ENCODE measurements at regions not wholly inside any gene's neighbourhood (a gene's known extent, or its start where the extent isn't known, plus 50 kb on each side); places are given as distances from the start of the nearest gene placed in this dataset.
"Not testable (repeated sequence)": the region's sequence is repeated elsewhere in the genome, so short reads cannot be mapped to it uniquely, and the experiment has no call there.

GRCh38 chr9:19935422-19935821, 146.6 kb upstream of the SLC24A2 start:
- no peak for DNase-seq (ENCODE audit: low spot score)

DNA sequence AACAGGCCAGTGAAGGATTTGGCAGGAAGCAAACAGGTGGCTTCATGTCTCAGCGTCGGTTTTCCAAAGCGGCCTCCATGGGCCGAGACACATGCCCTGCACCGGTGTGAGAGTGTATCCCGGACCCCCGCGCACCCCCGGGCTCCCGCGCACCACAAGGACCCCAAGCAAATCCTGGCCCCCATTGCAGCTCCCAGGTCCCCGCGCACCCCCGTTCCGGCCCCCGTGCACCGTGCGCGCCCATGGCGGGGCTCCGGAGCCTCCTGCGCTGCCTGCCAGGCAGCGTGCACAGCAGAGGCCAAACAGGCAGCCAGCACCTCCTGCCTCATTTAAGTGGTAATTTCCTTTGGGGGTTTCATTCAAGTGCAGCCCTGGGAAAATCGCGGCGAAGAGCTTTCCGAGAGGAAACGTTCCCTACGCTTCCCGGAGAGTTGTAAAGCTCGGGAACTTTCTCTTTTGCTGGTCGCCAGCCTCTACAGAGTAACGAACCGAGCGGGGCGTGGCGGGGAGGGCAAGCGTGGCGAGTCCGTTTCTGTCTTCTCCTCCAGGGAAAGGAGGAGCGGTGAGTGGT, 145.5 kb upstream of the SLC24A2 start:
- DNase-seq (ENCODE audit: low spot score), result no peak

GRCh38 chr9:19931098-19931890, 142.5 kb upstream of the SLC24A2 start:
- DNase-seq (ENCODE audit: low spot score), result no peak

DNA sequence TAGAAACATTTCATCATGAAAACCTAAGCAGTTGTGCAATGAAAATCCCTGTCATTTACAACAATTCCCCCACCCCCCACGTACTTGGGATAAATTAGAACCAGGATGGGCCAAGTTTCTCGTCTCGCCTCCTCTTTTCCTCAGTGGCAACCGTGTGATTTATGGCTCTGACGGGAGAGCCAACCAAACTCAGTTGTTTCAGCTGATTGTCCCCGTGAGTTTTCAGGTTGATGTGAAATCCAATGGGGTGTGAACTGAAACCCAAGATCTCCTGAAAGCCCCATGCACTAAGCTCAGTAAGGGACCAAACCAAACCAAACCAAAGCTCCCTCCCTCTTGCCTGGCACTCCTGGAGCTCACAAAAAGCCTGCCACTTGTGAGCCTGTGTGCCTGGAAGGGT, 138.7 kb upstream of the SLC24A2 start:
- DNase-seq (ENCODE audit: low spot score), result no peak

- no peak for DNase-seq (ENCODE audit: low spot score)
Observed at GRCh38 chr9:19926774-19927173, 137.9 kb upstream of the SLC24A2 start.

GRCh38 chr9:19925674-19926503, 137.1 kb upstream of the SLC24A2 start:
- peak; percentile 77 for DNase-seq (ENCODE audit: low spot score)

DNA sequence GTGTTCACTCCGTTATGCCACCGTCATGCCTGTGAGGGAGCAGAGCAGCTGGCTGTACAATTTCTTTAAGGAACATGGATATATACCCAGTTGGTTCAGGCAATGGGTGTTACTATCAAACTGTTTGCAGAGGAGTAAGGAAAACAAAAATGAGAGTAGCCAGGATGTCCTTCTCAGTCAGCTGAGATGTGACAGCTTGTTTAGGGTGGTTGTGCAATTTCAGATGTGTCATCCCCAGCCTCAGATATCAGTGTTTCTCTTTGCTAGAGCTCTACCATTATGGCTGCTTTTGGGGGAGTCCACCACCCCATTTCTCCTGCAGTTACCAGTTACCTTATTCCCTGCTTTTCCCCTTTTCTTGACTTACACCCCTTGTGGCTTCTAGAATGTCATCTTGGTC, 135.2 kb upstream of the SLC24A2 start:
- no peak for DNase-seq (ENCODE audit: low spot score)

DNA sequence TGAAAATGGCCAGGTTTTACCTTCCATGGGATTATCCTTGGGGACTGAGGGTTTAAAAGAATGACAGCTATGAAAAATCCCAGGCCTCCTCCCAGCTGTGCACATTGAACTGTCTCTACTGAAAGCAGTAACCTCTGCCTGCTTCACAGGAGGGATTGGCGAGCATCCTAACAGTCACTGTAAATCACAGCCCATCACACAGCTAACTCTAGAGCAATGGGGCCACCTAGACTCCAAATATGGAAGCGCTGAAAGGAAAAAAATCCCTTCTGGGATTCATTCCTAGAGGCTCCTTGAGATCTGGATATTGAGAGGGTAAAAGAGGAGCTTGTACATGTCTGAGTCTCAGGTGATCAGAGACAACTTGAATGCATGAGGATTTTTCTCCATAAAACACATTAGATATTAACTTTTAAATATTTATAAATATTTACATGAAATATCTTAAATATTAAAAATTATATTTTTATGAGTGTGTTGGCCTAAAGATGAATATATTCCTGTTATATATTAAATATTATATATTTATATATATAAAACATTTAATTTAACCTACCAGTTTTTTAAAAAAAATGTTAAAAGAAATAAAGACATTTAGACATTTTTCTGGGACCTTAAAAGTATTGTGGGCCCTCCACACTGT, 133.8 kb upstream of the SLC24A2 start:
- DNase-seq (ENCODE audit: low spot score), result peak; percentile 43

GRCh38 chr9:19920401-19920800, 131.6 kb upstream of the SLC24A2 start:
- DNase-seq (ENCODE audit: low spot score), result no peak

GRCh38 chr9:19918630-19919029, 129.8 kb upstream of the SLC24A2 start:
- no peak for DNase-seq (ENCODE audit: low spot score)

DNA sequence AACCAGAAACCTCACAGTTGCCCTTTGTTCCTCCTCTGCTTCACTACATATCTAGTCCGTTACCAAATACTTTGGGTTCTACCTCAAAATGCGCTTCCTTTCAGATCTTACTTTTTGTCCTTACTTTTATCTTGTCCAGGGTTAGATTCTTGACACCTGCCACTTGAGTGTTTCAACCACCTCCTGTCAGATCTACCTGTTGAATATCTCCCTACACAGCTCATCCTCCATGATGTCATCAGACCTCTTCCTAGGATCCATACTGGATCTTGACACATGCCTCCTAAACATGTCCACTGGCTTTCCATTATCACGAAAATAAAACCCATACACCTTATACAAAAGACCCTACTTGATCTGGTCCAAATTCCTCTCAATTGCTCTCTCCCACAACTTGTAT, 125.2 kb upstream of the SLC24A2 start:
- no peak for DNase-seq (ENCODE audit: low spot score)

- DNase-seq (ENCODE audit: low spot score), result no peak
Observed at GRCh38 chr9:19913151-19913550, 124.3 kb upstream of the SLC24A2 start.

- no peak for DNase-seq (ENCODE audit: low spot score)
Observed at GRCh38 chr9:19903076-19903475, 114.2 kb upstream of the SLC24A2 start.

DNA sequence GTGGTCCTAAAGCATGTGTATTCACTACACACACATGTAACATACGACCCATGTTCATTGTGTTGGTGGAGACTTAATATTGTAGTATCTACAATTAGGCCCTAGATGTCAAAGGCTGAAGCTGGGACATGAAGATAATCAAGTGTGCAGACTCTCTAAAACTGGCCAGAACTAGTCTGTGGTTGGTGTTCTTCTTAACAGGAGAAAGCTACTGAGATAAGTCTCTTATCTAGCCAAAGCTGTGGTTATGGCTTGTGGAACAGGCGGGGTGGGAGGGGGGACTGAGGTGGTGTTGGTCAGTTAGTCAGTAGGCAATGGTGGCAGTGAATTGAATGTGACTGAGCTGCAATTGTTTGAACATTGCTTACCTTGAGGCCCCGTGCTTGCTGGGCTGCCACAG, 112.7 kb upstream of the SLC24A2 start:
- DNase-seq (ENCODE audit: low spot score), result no peak

DNA sequence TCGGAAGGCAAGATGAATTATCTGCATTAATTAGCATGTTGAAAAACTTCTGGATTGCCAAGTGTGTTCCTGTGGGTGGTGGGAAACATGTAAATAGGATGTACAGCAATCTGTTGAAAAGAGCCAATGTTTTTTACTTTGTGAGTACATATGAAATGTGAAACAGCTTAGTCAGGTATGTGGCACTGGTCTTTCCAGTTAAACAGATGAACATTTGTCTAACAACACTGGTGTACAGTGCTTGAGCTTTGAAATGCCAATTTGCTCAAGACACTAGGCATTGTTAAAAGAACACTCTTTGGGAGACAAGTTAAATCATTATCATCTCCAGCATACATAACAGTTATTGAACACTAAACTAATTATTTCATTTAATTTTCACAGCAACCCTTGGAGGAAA, 107.3 kb upstream of the SLC24A2 start:
- DNase-seq (ENCODE audit: low spot score), result no peak

DNA sequence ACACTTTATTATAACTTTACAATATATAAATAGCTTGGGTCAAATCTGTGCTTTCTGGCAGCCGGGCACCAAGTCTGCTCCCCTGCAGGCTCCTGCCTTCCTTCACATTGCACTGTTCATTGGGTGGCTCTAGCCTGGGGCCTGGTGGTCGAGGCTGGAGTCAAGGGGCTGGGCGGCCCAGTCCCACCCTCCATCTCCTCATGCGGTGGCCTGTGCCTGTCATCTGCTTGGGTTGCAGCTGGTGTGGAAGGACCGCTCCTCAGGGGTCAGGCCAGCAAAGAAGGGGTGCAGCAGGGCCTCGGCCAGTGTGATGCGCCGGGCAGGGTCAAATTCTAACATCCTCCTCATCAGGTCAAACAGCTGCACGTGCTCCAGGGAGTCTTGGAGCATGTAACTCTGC, 106.7 kb upstream of the SLC24A2 start:
- not testable (repeated sequence) for DNase-seq (ENCODE audit: low spot score)

DNA sequence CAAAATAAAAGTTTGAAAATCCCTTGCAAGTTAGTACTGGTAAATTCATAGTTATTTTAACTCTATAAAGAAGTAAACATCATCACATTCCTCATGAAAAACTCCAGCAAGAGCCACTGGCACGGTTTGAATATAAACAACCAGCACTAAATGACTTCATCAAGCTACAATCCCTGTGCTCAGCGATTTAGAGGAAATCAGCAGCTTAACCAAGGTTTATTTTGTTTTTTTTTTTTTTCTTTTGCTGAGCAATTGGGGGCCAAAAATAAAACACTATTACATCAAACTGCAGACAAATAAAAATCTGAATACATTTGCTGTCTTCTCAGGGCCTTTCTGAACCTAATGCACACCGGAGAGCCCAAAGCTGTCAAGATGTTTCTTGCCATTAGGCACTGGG, 106.2 kb upstream of the SLC24A2 start:
- no peak for DNase-seq (ENCODE audit: low spot score)

GRCh38 chr9:19885608-19886007, 96.8 kb upstream of the SLC24A2 start:
- no peak for DNase-seq (ENCODE audit: low spot score)

DNA sequence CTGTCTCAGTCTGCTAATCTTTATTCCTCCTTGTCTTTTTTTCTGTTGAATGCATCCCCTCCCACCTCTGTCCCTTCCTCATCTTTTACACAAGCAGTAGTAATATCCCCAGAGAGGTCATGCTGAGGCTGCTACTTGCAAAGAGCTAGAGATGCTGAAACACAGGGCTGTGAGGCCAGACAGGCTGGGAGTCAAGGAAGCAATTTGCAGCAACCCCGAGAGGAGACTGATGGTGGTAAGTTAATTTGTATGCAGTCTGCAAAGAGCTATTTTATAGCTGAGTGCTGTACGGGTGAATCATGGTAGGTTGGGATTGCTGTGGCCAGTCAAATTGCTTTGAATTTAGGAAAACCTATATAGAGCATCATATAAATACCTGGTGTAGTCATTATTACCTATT, 90.2 kb upstream of the SLC24A2 start:
- no peak for DNase-seq (ENCODE audit: low spot score)

DNA sequence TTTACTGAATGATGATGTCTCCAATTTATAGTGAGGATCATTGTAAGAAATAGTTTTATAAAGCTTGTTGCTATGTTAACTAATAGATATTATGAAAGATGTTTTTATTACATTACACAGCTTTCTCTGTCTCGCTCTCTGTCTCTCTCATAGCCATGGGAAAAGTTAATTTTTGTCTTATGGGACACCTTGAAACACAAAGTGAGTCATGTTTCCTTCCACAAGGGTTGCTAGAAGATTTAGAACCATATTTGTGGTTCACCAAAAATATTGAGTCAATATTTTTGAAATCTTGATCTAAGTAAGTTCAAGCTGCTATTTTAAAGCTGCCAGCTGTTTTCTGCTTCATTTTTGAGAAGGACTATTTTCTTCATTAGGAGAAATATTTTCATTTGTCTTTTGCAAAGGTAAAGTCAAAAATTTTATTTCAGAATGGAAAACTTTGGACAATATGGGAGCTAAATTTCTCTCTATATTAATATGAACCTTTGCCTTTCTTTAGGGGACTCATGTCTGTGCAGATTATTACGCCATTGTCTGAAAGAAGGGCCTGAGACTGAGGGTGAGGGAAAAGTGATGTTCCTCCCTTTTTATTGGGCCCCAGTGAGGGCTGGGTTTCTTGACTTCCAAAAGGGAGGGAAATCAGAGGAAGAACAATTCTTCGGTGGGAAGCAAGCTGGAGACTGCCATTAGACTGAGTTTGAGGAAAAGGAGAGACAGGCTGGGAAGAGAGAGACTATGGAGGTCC, 87.9 kb upstream of the SLC24A2 start:
- DNase-seq (ENCODE audit: low spot score), result no peak

DNA sequence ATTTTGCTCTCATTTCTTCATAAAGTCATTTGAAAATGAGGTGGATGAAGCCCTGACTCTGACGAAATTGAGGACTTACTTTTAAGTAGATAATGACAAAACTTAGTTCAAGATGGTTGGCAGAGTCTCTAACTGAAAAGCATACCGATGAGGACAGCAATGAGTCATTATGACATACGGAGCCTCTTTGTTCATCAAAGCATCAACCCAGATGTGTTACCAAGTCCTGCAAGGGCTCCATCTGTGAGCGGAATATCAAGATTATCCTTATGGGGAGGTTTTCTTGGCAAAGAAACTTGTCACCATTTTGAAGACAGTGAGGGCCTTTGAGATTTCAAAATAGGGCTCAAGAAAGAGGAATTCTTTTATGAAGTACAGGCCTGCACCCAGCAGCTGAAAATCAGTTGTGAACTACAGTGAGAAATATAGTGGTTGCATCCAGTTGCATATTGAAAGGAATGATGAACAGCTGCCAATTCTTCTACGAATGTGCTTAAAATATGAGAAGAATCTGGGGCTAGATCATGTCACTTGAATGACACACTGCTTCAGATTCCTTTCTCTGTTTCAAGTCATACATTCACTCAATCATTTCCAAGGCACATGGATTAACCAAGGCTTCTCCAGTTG, 86.6 kb upstream of the SLC24A2 start:
- no peak for DNase-seq (ENCODE audit: low spot score)

All from SW480 (cell line).